HFFc6 (cell line): ENCODE measurements at regions not wholly inside any gene's neighbourhood (a gene's known extent, or its start where the extent isn't known, plus 50 kb on each side); places are given as distances from the start of the nearest gene placed in this dataset.

ENCODE experiments used
- DNase-seq: peaks from one replicate; pipeline ENCODE4 v3.0.0-alpha.2; 2018
- H3K27ac Mint-ChIP-seq: 2 replicates; pipeline ENCODE4 v1.8.0; 2020; ENCODE audit warnings: mild to moderate bottlenecking, mixed read lengths
- H3K27me3 Mint-ChIP-seq: 2 replicates; pipeline ENCODE4 v1.8.0; 2021; ENCODE audit warnings: mild to moderate bottlenecking, moderate library complexity, mixed read lengths; ENCODE audit not compliant: insufficient read depth
- H3K36me3 Mint-ChIP-seq: 2 replicates; pipeline ENCODE4 v1.8.0; 2021; ENCODE audit warnings: low read depth, mixed read lengths
- H3K4me1 Mint-ChIP-seq: 2 replicates; pipeline ENCODE4 v1.8.0; 2020; ENCODE audit warnings: low read depth, mixed read lengths
- H3K4me3 Mint-ChIP-seq: 2 replicates; pipeline ENCODE4 v1.8.0; 2020; ENCODE audit warnings: mild to moderate bottlenecking, moderate library complexity, mixed read lengths
- H3K9me3 Mint-ChIP-seq: 2 replicates; pipeline ENCODE4 v1.8.0; 2020; ENCODE audit warnings: mild to moderate bottlenecking, mixed read lengths
- TF ChIP-seq, protein P1 (sequence below): fragments of 200-600 bp; sonication (generic); IDR thresholded peaks from 2 replicates; pipeline ENCODE4 v1.5.0; 2021; ENCODE audit warnings: antibody characterized with exemption, mild to moderate bottlenecking

DNA sequence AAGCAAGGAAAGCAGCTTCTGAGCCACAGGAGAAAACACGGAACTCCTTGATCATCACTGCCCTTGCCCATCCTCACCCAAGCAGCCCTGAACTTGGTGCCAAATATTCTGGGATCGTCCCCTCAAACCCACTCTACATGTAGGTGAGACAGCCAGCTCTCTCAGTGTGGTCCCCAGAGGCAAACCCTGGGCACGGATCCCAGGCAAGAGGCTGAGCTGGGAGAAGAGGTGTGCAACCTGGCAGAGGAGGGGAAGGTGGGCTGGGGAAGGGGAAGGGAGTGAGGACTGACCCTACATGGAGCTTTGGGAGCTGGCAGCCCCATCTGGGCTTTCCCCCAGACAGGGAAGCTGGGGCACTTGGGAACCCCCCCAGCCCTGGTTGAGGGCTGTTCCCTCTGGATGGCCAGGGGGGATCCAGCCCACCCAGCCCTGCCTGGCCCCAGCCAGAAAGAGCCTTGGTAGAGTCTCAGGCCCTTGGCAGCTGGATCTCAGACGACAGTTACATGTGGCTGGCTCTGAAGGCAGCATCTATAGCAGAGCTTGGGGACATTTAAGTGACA lies 186.2 kb upstream of the CST7 start:
- Mint-ChIP-seq H3K4me1 (no peaks in the 10 kb centered on the region), H3K4me3 (no peak overlapping the region), H3K36me3 (no peaks in the 10 kb centered on the region), H3K27me3 (peaks cover 36% of the 10 kb centered on the region), H3K9me3 (peaks cover 6% of the 10 kb centered on the region; the same call in 1 of the 2 replicates), H3K27ac (no peak overlapping the region)
- TF ChIP-seq, protein P1, sequence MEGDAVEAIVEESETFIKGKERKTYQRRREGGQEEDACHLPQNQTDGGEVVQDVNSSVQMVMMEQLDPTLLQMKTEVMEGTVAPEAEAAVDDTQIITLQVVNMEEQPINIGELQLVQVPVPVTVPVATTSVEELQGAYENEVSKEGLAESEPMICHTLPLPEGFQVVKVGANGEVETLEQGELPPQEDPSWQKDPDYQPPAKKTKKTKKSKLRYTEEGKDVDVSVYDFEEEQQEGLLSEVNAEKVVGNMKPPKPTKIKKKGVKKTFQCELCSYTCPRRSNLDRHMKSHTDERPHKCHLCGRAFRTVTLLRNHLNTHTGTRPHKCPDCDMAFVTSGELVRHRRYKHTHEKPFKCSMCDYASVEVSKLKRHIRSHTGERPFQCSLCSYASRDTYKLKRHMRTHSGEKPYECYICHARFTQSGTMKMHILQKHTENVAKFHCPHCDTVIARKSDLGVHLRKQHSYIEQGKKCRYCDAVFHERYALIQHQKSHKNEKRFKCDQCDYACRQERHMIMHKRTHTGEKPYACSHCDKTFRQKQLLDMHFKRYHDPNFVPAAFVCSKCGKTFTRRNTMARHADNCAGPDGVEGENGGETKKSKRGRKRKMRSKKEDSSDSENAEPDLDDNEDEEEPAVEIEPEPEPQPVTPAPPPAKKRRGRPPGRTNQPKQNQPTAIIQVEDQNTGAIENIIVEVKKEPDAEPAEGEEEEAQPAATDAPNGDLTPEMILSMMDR: no peak
- no peak for DNase-seq

DNA sequence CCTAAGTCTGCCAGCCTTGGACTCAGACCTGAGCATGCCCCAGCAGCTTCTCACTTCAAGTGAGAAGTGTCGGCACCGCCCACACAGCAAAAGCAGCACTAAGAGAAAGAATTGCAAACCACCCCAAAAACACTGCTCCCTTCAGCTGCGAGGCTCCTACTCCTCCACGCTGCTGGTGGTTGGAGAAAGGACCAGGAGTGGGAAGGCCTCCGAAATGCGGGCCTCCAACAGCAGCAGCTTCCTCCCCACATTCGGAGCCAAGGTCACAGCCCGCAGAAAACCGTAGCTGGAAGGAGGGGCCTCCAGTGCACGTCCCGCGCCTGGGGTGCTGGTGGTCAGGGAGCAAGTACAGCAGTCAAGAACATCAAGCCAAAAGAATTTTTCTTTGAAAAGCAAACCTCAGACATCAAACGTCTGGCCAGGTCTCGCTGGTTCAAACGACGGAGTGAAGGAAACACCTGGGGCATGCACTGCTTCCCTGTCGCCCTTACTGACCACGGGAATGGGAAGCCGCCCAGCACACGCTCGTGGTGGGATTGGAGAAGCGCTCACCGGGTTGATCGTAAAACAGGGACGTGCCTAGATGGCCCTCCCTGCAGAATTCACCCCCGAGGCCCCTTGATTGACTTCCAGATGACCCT lies 185.6 kb upstream of the CST7 start:
- H3K4me1 Mint-ChIP-seq: no peaks in the 10 kb centered on the region; the same call in 1 of the 2 replicates
- H3K4me3 Mint-ChIP-seq: no peak overlapping the region
- no peaks in the 10 kb centered on the region for H3K36me3 Mint-ChIP-seq
- H3K9me3 Mint-ChIP-seq: peaks cover 6% of the 10 kb centered on the region; the same call in 1 of the 2 replicates
- no peak for DNase-seq
- H3K27me3 Mint-ChIP-seq: peaks cover 38% of the 10 kb centered on the region
- TF ChIP-seq, protein P1: no peak
- H3K27ac Mint-ChIP-seq: no peak overlapping the region

DNA sequence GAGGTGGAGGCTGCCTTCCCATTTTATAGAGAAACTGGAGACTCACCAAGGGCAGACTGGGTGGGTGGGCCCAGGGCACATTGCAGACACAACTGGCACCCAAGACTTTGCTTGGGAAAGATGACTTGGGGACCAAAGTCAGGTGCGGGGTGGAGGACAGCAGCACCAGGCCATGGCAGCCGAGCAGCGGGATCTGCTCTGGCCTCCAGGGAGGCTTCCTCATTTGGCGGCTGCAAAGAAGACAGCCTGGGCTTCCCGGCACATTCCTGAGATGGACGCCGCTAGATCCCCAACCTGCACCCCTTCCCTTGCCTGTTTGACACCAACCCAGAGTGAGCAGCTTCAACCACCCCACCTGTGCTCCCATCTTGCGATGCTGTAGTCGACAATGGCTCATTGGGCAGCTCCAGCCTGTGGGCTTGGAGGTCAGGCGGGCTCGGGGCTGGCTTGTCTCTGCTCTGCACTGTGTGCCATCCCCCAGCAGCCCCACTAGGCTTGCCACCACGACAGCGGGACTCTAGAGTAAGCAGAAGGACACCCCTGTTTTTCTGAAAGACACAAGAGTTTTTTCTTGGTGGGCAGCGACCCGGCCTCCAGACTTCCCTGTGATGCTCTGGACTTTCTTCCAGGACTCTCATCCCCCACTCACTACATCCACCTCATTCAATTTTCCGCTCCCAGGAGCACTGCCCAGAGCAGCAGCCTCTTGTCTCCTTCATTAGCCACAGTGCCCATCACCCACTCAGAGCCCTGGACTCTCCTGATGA lies 184.9 kb upstream of the CST7 start:
- no peaks in the 10 kb centered on the region for H3K36me3 Mint-ChIP-seq
- peaks cover 5% of the 10 kb centered on the region; the same call in 1 of the 2 replicates for H3K4me1 Mint-ChIP-seq
- DNase-seq: no peak
- H3K27me3 Mint-ChIP-seq: peaks cover 32% of the 10 kb centered on the region
- H3K9me3 Mint-ChIP-seq: peaks cover 6% of the 10 kb centered on the region; the same call in 1 of the 2 replicates
- H3K27ac Mint-ChIP-seq: no peak overlapping the region
- TF ChIP-seq, protein P1: no peak
- no peak overlapping the region for H3K4me3 Mint-ChIP-seq

DNA sequence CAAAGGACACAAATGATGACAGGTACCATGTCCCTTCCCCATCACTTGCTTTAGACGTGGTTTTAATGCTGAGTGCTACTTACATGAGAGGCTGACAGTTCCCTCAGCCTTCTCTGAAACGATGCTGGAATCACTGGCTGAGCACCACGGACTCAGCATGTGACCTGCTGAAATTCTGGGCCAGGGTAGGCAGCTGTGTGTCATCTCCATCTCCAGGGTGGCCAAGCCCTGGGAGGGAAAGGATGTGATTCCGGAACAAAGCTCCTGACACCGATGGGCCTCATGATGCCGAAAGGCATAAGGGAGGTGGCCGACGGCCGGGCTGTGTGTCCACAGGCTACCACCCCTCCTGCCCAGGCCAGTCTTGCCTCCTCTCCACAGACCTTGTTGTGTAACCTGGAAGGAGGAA lies 184.3 kb upstream of the CST7 start:
- TF ChIP-seq, protein P1: no peak
- no peaks in the 10 kb centered on the region for H3K36me3 Mint-ChIP-seq
- H3K27me3 Mint-ChIP-seq: peaks cover 29% of the 10 kb centered on the region
- peaks cover 6% of the 10 kb centered on the region; the same call in 1 of the 2 replicates for H3K9me3 Mint-ChIP-seq
- no peak for DNase-seq
- peaks cover 5% of the 10 kb centered on the region; the same call in 1 of the 2 replicates for H3K4me1 Mint-ChIP-seq
- no peak overlapping the region for H3K4me3 Mint-ChIP-seq
- H3K27ac Mint-ChIP-seq: no peak overlapping the region

DNA sequence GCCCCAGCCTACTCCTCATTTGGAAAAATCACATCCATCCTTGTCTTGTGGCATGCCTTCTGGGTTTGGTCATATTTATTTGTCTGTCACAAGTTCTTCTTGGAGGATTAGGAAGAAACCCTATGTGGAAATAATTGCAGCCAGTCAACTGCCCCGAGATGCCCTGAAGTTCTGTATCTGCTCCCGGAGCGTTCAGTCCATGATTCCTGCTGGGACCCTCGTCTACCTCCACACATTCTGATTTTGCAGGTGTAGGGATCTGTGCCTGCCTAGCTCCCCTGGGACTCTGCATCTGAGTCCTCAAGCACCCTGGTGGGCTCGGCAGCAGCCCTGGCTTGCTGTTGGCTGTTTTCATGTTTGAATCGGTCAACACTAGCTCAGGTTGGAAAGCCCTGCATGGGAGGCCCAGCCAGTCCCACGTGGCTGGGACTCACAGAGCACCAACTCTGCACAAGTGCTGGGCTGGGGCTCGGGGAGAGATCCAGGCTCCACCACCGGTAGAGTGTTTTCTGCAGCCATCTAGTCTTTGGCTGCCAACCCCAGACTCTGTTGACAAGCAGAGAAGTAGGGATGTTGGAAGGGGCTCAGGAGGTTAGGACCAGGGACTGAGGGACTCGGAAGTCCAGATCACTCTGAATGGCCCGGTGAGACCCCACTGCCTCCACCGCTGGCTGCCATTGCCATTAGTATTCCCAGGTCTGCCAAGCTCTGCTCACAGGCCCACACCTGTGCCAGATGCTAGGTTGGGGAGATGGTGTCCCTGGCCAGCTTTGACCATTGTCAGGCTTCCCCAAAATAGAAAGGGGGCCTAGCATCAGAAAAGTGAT lies 183.5 kb upstream of the CST7 start:
- peaks cover 34% of the 10 kb centered on the region for H3K27me3 Mint-ChIP-seq

More for the DNA sequence above, 183.5 kb upstream of the CST7 start:
- H3K36me3 Mint-ChIP-seq: no peaks in the 10 kb centered on the region
- peaks cover under 1% of the 10 kb centered on the region; the same call in 1 of the 2 replicates for H3K9me3 Mint-ChIP-seq
- DNase-seq: no peak
- H3K27ac Mint-ChIP-seq: no peak overlapping the region
- H3K4me1 Mint-ChIP-seq: peaks cover 5% of the 10 kb centered on the region; the same call in 1 of the 2 replicates
- TF ChIP-seq, protein P1: no peak
- no peak overlapping the region for H3K4me3 Mint-ChIP-seq
